Peyer's patch (tissue), 4 donors: ENCODE measurements at regions not wholly inside any gene's neighbourhood (a gene's known extent, or its start where the extent isn't known, plus 50 kb on each side); places are given as distances from the start of the nearest gene placed in this dataset.

Experiments used
- POLR2A ChIP-seq, 2 donors: fragments of 450-650 bp; IDR thresholded peaks; one replicate each; pipeline ENCODE4 v1.5.1; 2017; ENCODE audit warnings: antibody characterized with exemption in 2 of 2, mild to moderate bottlenecking in 2 of 2, moderate library complexity in 2 of 2
- TF ChIP-seq, protein P1 (sequence below), 6 experiments: fragments of 450-650 bp in 4 of 6; fragments of 200-600 bp in 2 of 6; sonication (generic) in 1 of 6; IDR thresholded peaks; one replicate each; pipeline ENCODE4 v1.5.1; 2017 to 2019; ENCODE audit warnings: antibody characterized with exemption in 6 of 6, mild to moderate bottlenecking in 3 of 6, moderate library complexity in 1 of 6

DNA sequence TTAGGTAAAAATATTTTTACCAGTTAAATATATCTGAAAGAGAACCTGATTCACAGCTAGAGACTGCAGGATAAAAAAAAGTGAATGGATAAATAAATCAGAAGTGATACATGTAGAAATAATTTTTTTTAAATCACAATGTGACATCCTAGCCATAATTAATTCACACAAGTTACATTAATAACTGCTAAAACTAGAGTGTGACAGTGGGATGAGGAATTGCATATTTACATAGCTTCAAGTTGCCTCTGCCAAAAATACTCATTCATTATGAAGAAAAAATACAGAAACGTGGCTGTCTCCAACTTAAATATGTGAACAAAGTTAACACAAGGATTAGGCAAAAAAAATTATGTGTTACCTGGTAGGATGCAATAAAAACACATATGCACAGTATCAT lies 473.5 kb upstream of the SEMA3A start:
- no peak for TF ChIP-seq POLR2A (IDR thresholded peaks at IDR 0.05)
- TF ChIP-seq, protein P1, sequence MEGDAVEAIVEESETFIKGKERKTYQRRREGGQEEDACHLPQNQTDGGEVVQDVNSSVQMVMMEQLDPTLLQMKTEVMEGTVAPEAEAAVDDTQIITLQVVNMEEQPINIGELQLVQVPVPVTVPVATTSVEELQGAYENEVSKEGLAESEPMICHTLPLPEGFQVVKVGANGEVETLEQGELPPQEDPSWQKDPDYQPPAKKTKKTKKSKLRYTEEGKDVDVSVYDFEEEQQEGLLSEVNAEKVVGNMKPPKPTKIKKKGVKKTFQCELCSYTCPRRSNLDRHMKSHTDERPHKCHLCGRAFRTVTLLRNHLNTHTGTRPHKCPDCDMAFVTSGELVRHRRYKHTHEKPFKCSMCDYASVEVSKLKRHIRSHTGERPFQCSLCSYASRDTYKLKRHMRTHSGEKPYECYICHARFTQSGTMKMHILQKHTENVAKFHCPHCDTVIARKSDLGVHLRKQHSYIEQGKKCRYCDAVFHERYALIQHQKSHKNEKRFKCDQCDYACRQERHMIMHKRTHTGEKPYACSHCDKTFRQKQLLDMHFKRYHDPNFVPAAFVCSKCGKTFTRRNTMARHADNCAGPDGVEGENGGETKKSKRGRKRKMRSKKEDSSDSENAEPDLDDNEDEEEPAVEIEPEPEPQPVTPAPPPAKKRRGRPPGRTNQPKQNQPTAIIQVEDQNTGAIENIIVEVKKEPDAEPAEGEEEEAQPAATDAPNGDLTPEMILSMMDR (IDR thresholded peaks at IDR 0.05), result no peak
